H1 (cell line): ENCODE measurements at regions not wholly inside any gene's neighbourhood (a gene's known extent, or its start where the extent isn't known, plus 50 kb on each side); places are given as distances from the start of the nearest gene placed in this dataset.

ENCODE experiments used
- CTCF ChIA-PET: fragments of 300-600 bp; sonication (Branson Sonifier 250); formaldehyde crosslinking; loops from one replicate; lab custom pipeline; 2021; ENCODE audit not compliant: partially characterized antibody; lab: Charles Lee
- POLR2A ChIA-PET: fragments of 300-600 bp; sonication (Branson Sonifier 250); formaldehyde crosslinking; loops from one replicate; lab custom pipeline; 2021; ENCODE audit warnings: inconsistent platforms; ENCODE audit not compliant: partially characterized antibody; lab: Charles Lee
- DNase-seq, 2 experiments: peaks; one replicate each; pipeline versions ENCODE4 v3.0.0 to v3.0.0-alpha.2; 2010 to 2022; ENCODE audit warnings: low spot score in 2 of 2, low read depth in 1 of 2, mixed read lengths in 1 of 2
- FAIRE-seq: peaks from 2 replicates; lab custom pipeline; 2011; peaks lifted over from hg19 to GRCh38; lab: Jason Lieb, UNC
- H2AFZ ChIP-seq: 2 replicates; pipeline ENCODE4 v1.8.1; 2012; ENCODE audit warnings: low read length, inconsistent platforms
- H2AK5ac ChIP-seq: 2 replicates; pipeline ENCODE4 v1.6.1; 2013; ENCODE audit warnings: low read depth, low read length
- H2BK120ac ChIP-seq: replicated peaks from 2 replicates; pipeline ENCODE3; 2013; ENCODE audit warnings: low read depth, low read length, inconsistent platforms
- H2BK12ac ChIP-seq: 2 replicates; pipeline ENCODE4 v1.6.1; 2013; ENCODE audit warnings: low read depth, low read length
- H2BK15ac ChIP-seq: 2 replicates; pipeline ENCODE4 v1.6.1; 2013; ENCODE audit warnings: low read length
- H2BK20ac ChIP-seq: 2 replicates; pipeline ENCODE4 v1.6.1; 2013; ENCODE audit warnings: low read length
- H2BK5ac ChIP-seq: 2 replicates; pipeline ENCODE4 v1.6.1; 2013; ENCODE audit warnings: low read depth, low read length
- H3K14ac ChIP-seq: 2 replicates; pipeline ENCODE4 v1.6.1; 2013; ENCODE audit warnings: inconsistent platforms; ENCODE audit not compliant: insufficient read length
- H3K18ac ChIP-seq: 2 replicates; pipeline ENCODE4 v1.6.1; 2013; ENCODE audit warnings: low read length; ENCODE audit errors: extremely low read depth
- H3K23ac ChIP-seq: 2 replicates; pipeline ENCODE4 v1.6.1; 2013; ENCODE audit warnings: inconsistent platforms; ENCODE audit not compliant: insufficient read length
- H3K23me2 ChIP-seq: 2 replicates; pipeline ENCODE4 v1.6.1; 2013; ENCODE audit warnings: low read depth, low read length
- H3K27ac ChIP-seq: 2 replicates; pipeline ENCODE4 v1.6.1; 2011; ENCODE audit warnings: low read depth, low read length, inconsistent platforms
- H3K27me3 ChIP-seq, 4 experiments: replicated peaks in 1 of 4; 1 replicate in 1 of 4; 2 replicates in 3 of 4; pipeline versions ENCODE4 v1.6.1 to v1.8.1; 2011 to 2013; ENCODE audit warnings: low read length in 3 of 4, mild to moderate bottlenecking in 3 of 4, inconsistent platforms in 2 of 4, mixed read lengths in 2 of 4, moderate library complexity in 1 of 4; ENCODE audit not compliant: control insufficient read depth in 3 of 4, insufficient read depth in 3 of 4; ENCODE audit errors: extremely low read depth in 1 of 4
- H3K36me3 ChIP-seq, 4 experiments: 2 replicates each; pipeline versions ENCODE4 v1.6.1 to v1.8.1; 2011 to 2013; ENCODE audit warnings: mild to moderate bottlenecking in 4 of 4, low read length in 3 of 4, moderate library complexity in 2 of 4, control low read depth in 1 of 4, inconsistent platforms in 1 of 4; ENCODE audit not compliant: insufficient read depth in 4 of 4, control insufficient read depth in 2 of 4
- H3K4ac ChIP-seq: replicated peaks from 2 replicates; pipeline ENCODE3; 2013; ENCODE audit warnings: low read length, low read depth, mixed read lengths, inconsistent platforms; ENCODE audit not compliant: insufficient read length
- H3K4me1 ChIP-seq, 4 experiments: replicated peaks in 1 of 4; 1 replicate in 1 of 4; 2 replicates in 3 of 4; pipeline versions ENCODE4 v1.6.1 to v1.8.1; 2011 to 2013; ENCODE audit warnings: low read length in 3 of 4, inconsistent platforms in 2 of 4, mixed read lengths in 1 of 4; ENCODE audit not compliant: insufficient read depth in 4 of 4, control insufficient read depth in 3 of 4
- H3K4me2 ChIP-seq, 2 experiments: 2 replicates each; pipeline versions ENCODE4 v1.6.1 to v1.8.1; 2011 to 2013; ENCODE audit warnings: low read depth in 2 of 2, low read length in 2 of 2, control low read depth in 1 of 2, inconsistent platforms in 1 of 2, mild to moderate bottlenecking in 1 of 2; ENCODE audit not compliant: insufficient read depth in 1 of 2
- H3K4me3 ChIP-seq, 4 experiments: fragments of 200-600, 300-600 bp in 1 of 4; sonication (generic), shearing (Covaris generic), sonication (Bioruptor Twin) in 1 of 4; 2 replicates each; pipeline versions ENCODE4 v1.5.1 to v1.8.1; 2011 to 2016; ENCODE audit warnings: low read length in 4 of 4, low read depth in 3 of 4, control low read depth in 2 of 4, inconsistent platforms in 2 of 4, mild to moderate bottlenecking in 2 of 4, mixed read lengths in 1 of 4, moderate library complexity in 1 of 4; ENCODE audit not compliant: insufficient read depth in 2 of 4; ENCODE audit errors: extremely low read depth in 1 of 4
- H3K56ac ChIP-seq: replicated peaks from 2 replicates; pipeline ENCODE3; 2013; ENCODE audit warnings: low read depth, mild to moderate bottlenecking, mixed read lengths, low read length, inconsistent platforms; ENCODE audit not compliant: insufficient read length
- H3K79me1 ChIP-seq: 2 replicates; pipeline ENCODE4 v1.6.1; 2013; ENCODE audit warnings: low read depth, low read length, control low read depth
- H3K79me2 ChIP-seq, 2 experiments: 2 replicates each; pipeline versions ENCODE4 v1.6.1 to v1.8.1; 2012 to 2013; ENCODE audit warnings: low read length in 2 of 2, mild to moderate bottlenecking in 2 of 2, inconsistent platforms in 1 of 2; ENCODE audit not compliant: insufficient read depth in 2 of 2, control insufficient read depth in 1 of 2
- H3K9ac ChIP-seq, 4 experiments: replicated peaks in 1 of 4; 1 replicate in 1 of 4; 2 replicates in 3 of 4; pipeline versions ENCODE4 v1.6.1 to v1.8.1; 2011 to 2013; ENCODE audit warnings: low read depth in 3 of 4, low read length in 3 of 4, control low read depth in 2 of 4, mild to moderate bottlenecking in 2 of 4, moderate library complexity in 2 of 4, inconsistent platforms in 1 of 4; ENCODE audit errors: extremely low read depth in 1 of 4
- H3K9me3 ChIP-seq, 2 experiments: 2 replicates each; pipeline versions ENCODE4 v1.6.1 to v1.8.1; 2012 to 2013; ENCODE audit warnings: mild to moderate bottlenecking in 2 of 2, moderate library complexity in 2 of 2, control low read depth in 1 of 2, inconsistent platforms in 1 of 2, low read depth in 1 of 2, low read length in 1 of 2, mixed read lengths in 1 of 2; ENCODE audit not compliant: insufficient read depth in 2 of 2
- H4K20me1 ChIP-seq, 2 experiments: replicated peaks in 1 of 2; 2 replicates each; pipeline versions ENCODE3 to v1.8.1; 2011 to 2013; ENCODE audit warnings: inconsistent platforms in 2 of 2, low read length in 2 of 2, mild to moderate bottlenecking in 1 of 2; ENCODE audit not compliant: insufficient read depth in 2 of 2, control insufficient read depth in 1 of 2
- H4K5ac ChIP-seq: 2 replicates; pipeline ENCODE4 v1.6.1; 2013; ENCODE audit warnings: low read length, low read depth, mixed read lengths, inconsistent platforms; ENCODE audit not compliant: insufficient read length
- H4K8ac ChIP-seq: 2 replicates; pipeline ENCODE4 v1.8.0; 2013; ENCODE audit warnings: mild to moderate bottlenecking, moderate library complexity, low read length, inconsistent platforms; ENCODE audit not compliant: insufficient read depth; ENCODE audit errors: extremely low read depth
- H4K91ac ChIP-seq: replicated peaks from 2 replicates; pipeline ENCODE3; 2013; ENCODE audit warnings: low read length, mixed read lengths, inconsistent platforms; ENCODE audit not compliant: insufficient read length
- CREB1 ChIP-seq: IDR thresholded peaks from 2 replicates; pipeline ENCODE4 v1.6.1; 2012; ENCODE audit warnings: inconsistent platforms
- EZH2 ChIP-seq: fragments of 200-600 bp; sonication (generic); IDR thresholded peaks from 2 replicates; pipeline ENCODE4 v1.7.1; 2012; ENCODE audit warnings: low read depth, mild to moderate bottlenecking, moderate library complexity, low read length, inconsistent platforms; ENCODE audit not compliant: severe bottlenecking
- KDM1A ChIP-seq: fragments of 200-600, 300-600 bp; sonication (generic); IDR thresholded peaks from 2 replicates; pipeline ENCODE4 v1.7.1; 2016; ENCODE audit warnings: mild to moderate bottlenecking, low read length, borderline replicate concordance
- KDM5A ChIP-seq: fragments of 200-600 bp; IDR thresholded peaks from 2 replicates; pipeline ENCODE4 v1.7.1; 2012; ENCODE audit warnings: mild to moderate bottlenecking, low read length, inconsistent platforms, mixed read lengths
- POLR2AphosphoS5 ChIP-seq: IDR thresholded peaks from 2 replicates; pipeline ENCODE4 v1.6.1; 2011; ENCODE audit warnings: low read depth, low read length
- RFX5 ChIP-seq: IDR thresholded peaks from 2 replicates; pipeline ENCODE4 v1.6.1; 2011; ENCODE audit warnings: low read depth, low read length, improper control_type of control experiment, borderline replicate concordance
- SP1 ChIP-seq: IDR thresholded peaks from 2 replicates; pipeline ENCODE4 v1.6.1; 2011; ENCODE audit warnings: low read depth, low read length
- SP2 ChIP-seq: IDR thresholded peaks from 2 replicates; pipeline ENCODE4 v1.6.1; 2012; ENCODE audit warnings: mild to moderate bottlenecking, low read length, inconsistent platforms
- ZNF274 ChIP-seq: IDR thresholded peaks from 2 replicates; pipeline ENCODE4 v1.7.0; 2012; ENCODE audit warnings: low read length, borderline replicate concordance; ENCODE audit errors: extremely low read depth
- WGBS, 2 experiments: shearing (Covaris generic) in 1 of 2; methylation state at CpG; one replicate each; pipeline versions ENCODE4 v1.1.6 to v1.1.7; 2013 to 2015; ENCODE audit warnings: low lambda C conversion rate in 2 of 2, mixed read lengths in 2 of 2, inconsistent platforms in 1 of 2, low coverage in 1 of 2, missing lambda C conversion rate in 1 of 2; ENCODE audit not compliant: insufficient replicate concordance in 2 of 2, insufficient coverage in 1 of 2, insufficient read length in 1 of 2; ENCODE audit errors: extremely low coverage in 1 of 2, missing lambda C conversion rate in 1 of 2; 5-methylcytosine and 5-hydroxymethylcytosine counted together

DNA sequence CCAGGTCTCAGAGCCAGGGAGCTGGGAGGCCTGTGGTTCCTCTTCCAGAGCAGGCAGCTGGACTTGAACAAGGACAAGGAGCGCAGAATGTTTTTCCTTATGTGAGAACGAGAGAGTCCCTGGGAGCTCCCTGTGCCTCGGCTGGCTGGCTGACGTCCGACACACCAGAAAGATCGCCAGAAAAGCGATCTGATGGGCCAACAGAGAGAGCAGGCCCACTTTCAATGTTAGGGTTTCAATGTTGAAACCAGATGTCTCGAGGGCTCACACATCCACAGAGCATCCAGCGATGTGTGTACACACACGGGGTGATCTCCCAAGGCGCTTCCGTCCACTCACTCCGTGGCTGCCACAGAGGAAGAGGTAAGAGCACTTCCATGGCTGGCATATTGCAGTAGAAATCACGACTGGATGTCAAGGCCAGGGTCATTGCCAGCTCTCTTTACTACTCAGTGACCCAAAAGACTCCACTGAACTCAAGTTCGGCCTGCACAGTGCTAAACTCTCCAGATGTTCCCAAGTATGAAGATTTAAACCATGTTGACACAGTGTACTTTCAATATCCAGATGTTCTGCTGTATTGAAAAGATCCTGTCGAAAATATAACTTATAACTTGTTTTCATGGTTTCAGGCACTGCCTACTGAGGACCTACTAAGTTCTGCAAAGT, 70.8 kb upstream of the FOXC1 start:
- H3K9ac ChIP-seq: no peak overlapping the region
- H2BK20ac ChIP-seq: no peak overlapping the region
- no peak overlapping the region for H2BK12ac ChIP-seq
- H2AK5ac ChIP-seq: no peak overlapping the region
- no peaks in the 10 kb centered on the region; a peak in 1 of 7 replicates for H3K4me1 ChIP-seq
- H3K4ac ChIP-seq: no peak overlapping the region
- DNase-seq (no peak), FAIRE-seq (no peak)
- WGBS, 2 experiments: 84% methylated on average over 16 of the region's 16 CpGs; no CpG with 5 or more reads in 1 of the 2 experiments
- ChIA-PET CTCF (interaction anchor here (0.7 to 3.9 kb wide), 5 partner anchors 10 to 109 kb away, joined by 3 to 17 read pairs (median 3); no protein-coding TSS in a partner anchor), POLR2A (no interaction called here)
- no peak overlapping the region for H3K23ac ChIP-seq
- H4K20me1 ChIP-seq: no peaks in the 10 kb centered on the region
- H2BK15ac ChIP-seq: no peak overlapping the region
- H3K79me1 ChIP-seq: no peaks in the 10 kb centered on the region
- no peak overlapping the region for H3K14ac ChIP-seq
- H3K36me3 ChIP-seq: no peaks in the 10 kb centered on the region
- no peak overlapping the region for H3K27ac ChIP-seq
- H2AFZ ChIP-seq: no peak overlapping the region
- H2BK5ac ChIP-seq: no peak overlapping the region; the same call in 1 of the 2 replicates
- H3K18ac ChIP-seq: no peak overlapping the region
- no peak overlapping the region for H3K4me2 ChIP-seq
- H3K4me3 ChIP-seq: no peak overlapping the region
- no peak overlapping the region for H4K5ac ChIP-seq
- no peak overlapping the region for H4K8ac ChIP-seq
- no peak overlapping the region for H3K56ac ChIP-seq
- 0 out of 4 replicates have a peak, but pooled peaks cover 0 to 4% of the 10 kb centered on the region in 2 experiments for H3K9me3 ChIP-seq
- H3K79me2 ChIP-seq: no peaks in the 10 kb centered on the region
- H4K91ac ChIP-seq: no peak overlapping the region
- H3K23me2 ChIP-seq: peaks cover under 1% of the 10 kb centered on the region; the same call in 1 of the 2 replicates
- H3K27me3 ChIP-seq: no peaks in the 10 kb centered on the region; a peak in 1 of 7 replicates
- H2BK120ac ChIP-seq: no peak overlapping the region
- TF ChIP-seq POLR2AphosphoS5: no peak
- no peak for TF ChIP-seq SP2
- TF ChIP-seq EZH2: no peak
- no peak for TF ChIP-seq KDM5A
- no peak for TF ChIP-seq CREB1
- no peak for TF ChIP-seq KDM1A
- TF ChIP-seq SP1: no peak
- TF ChIP-seq RFX5: no peak
- no peak for TF ChIP-seq ZNF274
- TF ChIP-seq, all 59 proteins: peak for 0
